ENCODE measurements at regions not wholly inside any gene's neighbourhood (a gene's known extent, or its start where the extent isn't known, plus 50 kb on each side); places are given as distances from the start of the nearest gene placed in this dataset.

DNA sequence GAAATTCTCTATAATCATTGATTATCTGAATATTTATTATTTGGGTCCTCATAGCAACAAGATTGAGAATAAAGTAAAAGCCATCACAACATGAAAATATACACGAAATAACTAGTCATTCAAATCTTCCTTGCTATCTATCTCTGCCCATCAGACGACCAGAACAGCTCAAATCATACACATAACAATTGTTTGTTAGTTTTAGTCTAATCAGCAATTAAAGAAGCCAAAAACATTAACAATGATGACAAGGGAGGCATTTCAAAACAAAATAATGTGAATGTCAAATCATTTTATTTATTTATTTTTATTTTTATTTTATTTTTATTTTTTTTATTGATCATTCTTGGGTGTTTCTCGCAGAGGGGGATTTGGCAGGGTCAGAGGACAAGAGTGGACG, 106.0 kb upstream of the BNC2 start:
- Histone ChIP-seq H3K36me3 (ENCODE audit: insufficient read depth, low read length) (no peaks in the 10 kb centered on the region), H3K9me3 (ENCODE audit: low read length) (no peaks in the 10 kb centered on the region), H3K9me2 (ENCODE audit: insufficient read depth, low read length) (no peaks in the 10 kb centered on the region), H3K27ac (ENCODE audit: low read depth, low read length, poor library complexity, severe bottlenecking) (no peak overlapping the region), H3K79me2 (ENCODE audit: insufficient read depth, low read depth, low read length) (no peaks in the 10 kb centered on the region), H3K4me3 (ENCODE audit: low read depth, low read length, poor library complexity, severe bottlenecking) (no peak overlapping the region), H4K20me1 (ENCODE audit: insufficient read depth, low read length) (no peaks in the 10 kb centered on the region), H3K4me2 (ENCODE audit: low read length) (no peak overlapping the region), H3K4me1 (ENCODE audit: insufficient read depth, low read length, poor library complexity, severe bottlenecking) (no peaks in the 10 kb centered on the region), H2AFZ (ENCODE audit: low read length) (no peak overlapping the region)
- TF ChIP-seq CTCF (conservative IDR thresholded peaks at IDR 0.05; ENCODE audit: low read length) (no peak), EZH2phosphoT487 (IDR thresholded peaks at IDR 0.05; ENCODE audit: borderline replicate concordance, low read depth, low read length) (no peak)
- intact Hi-C loops (cut with micrococcal nuclease; ENCODE audit: unreplicated experiment), result no loop called here
- BruUV-seq (replicated peaks), result no TSS peak
- ChIA-PET CTCF (ENCODE audit: unreplicated experiment) (no interaction called here), POLR2A (no interaction called here)
- no peak for DNase-seq (ENCODE audit: low spot score)

DNA sequence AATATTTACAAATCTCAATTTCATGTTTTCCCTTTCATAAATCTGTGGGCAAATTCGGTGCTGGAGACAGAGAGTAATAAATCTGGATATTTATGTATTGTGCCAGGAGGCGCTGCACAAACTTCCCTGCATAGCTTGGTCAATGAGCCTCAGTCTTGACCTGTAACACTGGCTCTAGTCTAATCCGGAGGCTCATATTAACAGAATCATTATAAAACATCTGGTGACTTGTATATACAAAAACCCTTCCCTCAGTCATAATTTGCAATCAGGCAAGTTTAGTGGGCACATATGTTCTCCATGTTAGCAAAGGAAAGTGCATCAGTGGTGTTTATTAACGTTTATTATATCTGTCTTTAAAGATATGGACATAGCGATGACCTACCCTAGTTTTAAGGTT, 104.0 kb upstream of the BNC2 start:
- no peaks in the 10 kb centered on the region for H3K36me3 ChIP-seq (ENCODE audit: insufficient read depth, low read length)
- no TSS peak for BruUV-seq (replicated peaks)
- H4K20me1 ChIP-seq (ENCODE audit: insufficient read depth, low read length), result no peaks in the 10 kb centered on the region
- no peak overlapping the region for H3K4me2 ChIP-seq (ENCODE audit: low read length)
- no peak overlapping the region for H3K27ac ChIP-seq (ENCODE audit: low read depth, low read length, poor library complexity, severe bottlenecking)
- H3K79me2 ChIP-seq (ENCODE audit: insufficient read depth, low read depth, low read length), result no peaks in the 10 kb centered on the region
- H3K9me3 ChIP-seq (ENCODE audit: low read length), result no peaks in the 10 kb centered on the region
- no peak for TF ChIP-seq EZH2phosphoT487 (IDR thresholded peaks at IDR 0.05; ENCODE audit: borderline replicate concordance, low read depth, low read length)
- TF ChIP-seq CTCF (conservative IDR thresholded peaks at IDR 0.05; ENCODE audit: low read length), result no peak
- ChIA-PET POLR2A (no interaction called here), CTCF (ENCODE audit: unreplicated experiment) (no interaction called here)
- H3K4me1 ChIP-seq (ENCODE audit: insufficient read depth, low read length, poor library complexity, severe bottlenecking), result no peaks in the 10 kb centered on the region
- no peak overlapping the region for H2AFZ ChIP-seq (ENCODE audit: low read length)
- DNase-seq (ENCODE audit: low spot score), result no peak
- H3K9me2 ChIP-seq (ENCODE audit: insufficient read depth, low read length), result no peaks in the 10 kb centered on the region
- H3K4me3 ChIP-seq (ENCODE audit: low read depth, low read length, poor library complexity, severe bottlenecking), result no peak overlapping the region
- intact Hi-C loops (cut with micrococcal nuclease; ENCODE audit: unreplicated experiment), result no loop called here

DNA sequence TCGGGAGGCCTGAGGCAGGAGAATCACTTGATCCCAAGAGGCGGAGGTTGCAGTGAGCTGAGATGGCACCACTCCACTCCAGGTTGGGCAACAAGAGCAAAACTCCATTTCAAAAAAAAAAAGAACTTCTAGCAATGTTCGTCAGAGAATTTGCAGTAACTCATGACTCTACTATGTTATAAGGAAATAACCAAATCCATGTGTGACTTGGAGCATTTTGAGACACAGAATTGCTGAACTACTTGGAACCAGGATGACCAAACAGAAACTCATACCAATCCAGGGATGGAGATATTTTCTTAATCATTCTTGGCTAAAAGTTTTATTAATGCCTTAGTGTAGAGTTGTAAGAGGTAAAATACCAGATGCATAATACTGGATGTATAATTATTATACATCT, 99.9 kb upstream of the BNC2 start:
- TF ChIP-seq EZH2phosphoT487 (IDR thresholded peaks at IDR 0.05; ENCODE audit: borderline replicate concordance, low read depth, low read length), result no peak
- TF ChIP-seq CTCF (conservative IDR thresholded peaks at IDR 0.05; ENCODE audit: low read length), result no peak
- ChIA-PET CTCF (ENCODE audit: unreplicated experiment) (no interaction called here), POLR2A (no interaction called here)
- Histone ChIP-seq H3K9me3 (ENCODE audit: low read length) (no peaks in the 10 kb centered on the region), H3K4me1 (ENCODE audit: insufficient read depth, low read length, poor library complexity, severe bottlenecking) (no peaks in the 10 kb centered on the region), H2AFZ (ENCODE audit: low read length) (no peak overlapping the region), H3K27ac (ENCODE audit: low read depth, low read length, poor library complexity, severe bottlenecking) (no peak overlapping the region), H3K9me2 (ENCODE audit: insufficient read depth, low read length) (no peaks in the 10 kb centered on the region), H4K20me1 (ENCODE audit: insufficient read depth, low read length) (no peaks in the 10 kb centered on the region), H3K4me3 (ENCODE audit: low read depth, low read length, poor library complexity, severe bottlenecking) (no peak overlapping the region), H3K36me3 (ENCODE audit: insufficient read depth, low read length) (no peaks in the 10 kb centered on the region), H3K79me2 (ENCODE audit: insufficient read depth, low read depth, low read length) (no peaks in the 10 kb centered on the region), H3K4me2 (ENCODE audit: low read length) (no peak overlapping the region)
- no peak for DNase-seq (ENCODE audit: low spot score)
- no TSS peak for BruUV-seq (replicated peaks)
- intact Hi-C loops (cut with micrococcal nuclease; ENCODE audit: unreplicated experiment), result no loop called here

Measured in OCI-LY7 (cell line).